ENCODE measurements at regions not wholly inside any gene's neighbourhood (a gene's known extent, or its start where the extent isn't known, plus 50 kb on each side); places are given as distances from the start of the nearest gene placed in this dataset.

- TF ChIP-seq SIN3A (IDR thresholded peaks at IDR 0.05; ENCODE audit: borderline replicate concordance, low read depth, low read length) (no peak), SMC3 (IDR thresholded peaks at IDR 0.05; ENCODE audit: low read depth, low read length) (no peak), MXI1 (IDR thresholded peaks at IDR 0.05; ENCODE audit: low read depth, low read length) (no peak), RFX5 (IDR thresholded peaks at IDR 0.05; ENCODE audit: low read length) (no peak)
These were observed 1052.5 kb upstream of the LCORL start (continued) for GRCh38 chr4:19074036-19074435.

- H3F3A ChIP-seq (replicated peaks; ENCODE audit: insufficient read depth) = no peaks in the 10 kb centered on the region
- DNase-seq = no peak
- WGBS (ENCODE audit: low lambda C conversion rate) = 38% methylated on average over 5 of the region's 5 CpGs
- H3K9me2 ChIP-seq = no peaks in the 10 kb centered on the region
- TF ChIP-seq TEAD4 (IDR thresholded peaks at IDR 0.05; ENCODE audit: borderline replicate concordance, insufficient read depth) (no peak), ELF1 (IDR thresholded peaks at IDR 0.05) (no peak), RXRA (IDR thresholded peaks at IDR 0.05; ENCODE audit: borderline replicate concordance, low read depth) (no peak), JUND (IDR thresholded peaks at IDR 0.05) (no peak), TCF12 (IDR thresholded peaks at IDR 0.05) (no peak), CHD2 (IDR thresholded peaks at IDR 0.05; ENCODE audit: low read length, partially characterized antibody) (no peak), YY1 (IDR thresholded peaks at IDR 0.05; ENCODE audit: low read depth) (no peak), NRF1 (IDR thresholded peaks at IDR 0.05; ENCODE audit: low read depth, low read length) (no peak), FOSL2 (IDR thresholded peaks at IDR 0.05; ENCODE audit: borderline replicate concordance, low read depth) (no peak), SIN3A (IDR thresholded peaks at IDR 0.05; ENCODE audit: borderline replicate concordance, low read depth, low read length) (no peak), MEF2A (IDR thresholded peaks at IDR 0.05; ENCODE audit: borderline replicate concordance, low read depth) (no peak), RCOR1 (IDR thresholded peaks at IDR 0.05; ENCODE audit: low read length) (no peak), FOXM1 (IDR thresholded peaks at IDR 0.05; ENCODE audit: low read depth) (no peak)
- TF ChIP-seq, protein P1, sequence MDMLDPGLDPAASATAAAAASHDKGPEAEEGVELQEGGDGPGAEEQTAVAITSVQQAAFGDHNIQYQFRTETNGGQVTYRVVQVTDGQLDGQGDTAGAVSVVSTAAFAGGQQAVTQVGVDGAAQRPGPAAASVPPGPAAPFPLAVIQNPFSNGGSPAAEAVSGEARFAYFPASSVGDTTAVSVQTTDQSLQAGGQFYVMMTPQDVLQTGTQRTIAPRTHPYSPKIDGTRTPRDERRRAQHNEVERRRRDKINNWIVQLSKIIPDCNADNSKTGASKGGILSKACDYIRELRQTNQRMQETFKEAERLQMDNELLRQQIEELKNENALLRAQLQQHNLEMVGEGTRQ (IDR thresholded peaks at IDR 0.05; ENCODE audit: borderline replicate concordance, low read depth, low read length) = no peak
- TF ChIP-seq, protein P2, sequence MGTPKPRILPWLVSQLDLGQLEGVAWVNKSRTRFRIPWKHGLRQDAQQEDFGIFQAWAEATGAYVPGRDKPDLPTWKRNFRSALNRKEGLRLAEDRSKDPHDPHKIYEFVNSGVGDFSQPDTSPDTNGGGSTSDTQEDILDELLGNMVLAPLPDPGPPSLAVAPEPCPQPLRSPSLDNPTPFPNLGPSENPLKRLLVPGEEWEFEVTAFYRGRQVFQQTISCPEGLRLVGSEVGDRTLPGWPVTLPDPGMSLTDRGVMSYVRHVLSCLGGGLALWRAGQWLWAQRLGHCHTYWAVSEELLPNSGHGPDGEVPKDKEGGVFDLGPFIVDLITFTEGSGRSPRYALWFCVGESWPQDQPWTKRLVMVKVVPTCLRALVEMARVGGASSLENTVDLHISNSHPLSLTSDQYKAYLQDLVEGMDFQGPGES (IDR thresholded peaks at IDR 0.05; ENCODE audit: low read depth, low read length) = no peak
- TF ChIP-seq, protein P3, sequence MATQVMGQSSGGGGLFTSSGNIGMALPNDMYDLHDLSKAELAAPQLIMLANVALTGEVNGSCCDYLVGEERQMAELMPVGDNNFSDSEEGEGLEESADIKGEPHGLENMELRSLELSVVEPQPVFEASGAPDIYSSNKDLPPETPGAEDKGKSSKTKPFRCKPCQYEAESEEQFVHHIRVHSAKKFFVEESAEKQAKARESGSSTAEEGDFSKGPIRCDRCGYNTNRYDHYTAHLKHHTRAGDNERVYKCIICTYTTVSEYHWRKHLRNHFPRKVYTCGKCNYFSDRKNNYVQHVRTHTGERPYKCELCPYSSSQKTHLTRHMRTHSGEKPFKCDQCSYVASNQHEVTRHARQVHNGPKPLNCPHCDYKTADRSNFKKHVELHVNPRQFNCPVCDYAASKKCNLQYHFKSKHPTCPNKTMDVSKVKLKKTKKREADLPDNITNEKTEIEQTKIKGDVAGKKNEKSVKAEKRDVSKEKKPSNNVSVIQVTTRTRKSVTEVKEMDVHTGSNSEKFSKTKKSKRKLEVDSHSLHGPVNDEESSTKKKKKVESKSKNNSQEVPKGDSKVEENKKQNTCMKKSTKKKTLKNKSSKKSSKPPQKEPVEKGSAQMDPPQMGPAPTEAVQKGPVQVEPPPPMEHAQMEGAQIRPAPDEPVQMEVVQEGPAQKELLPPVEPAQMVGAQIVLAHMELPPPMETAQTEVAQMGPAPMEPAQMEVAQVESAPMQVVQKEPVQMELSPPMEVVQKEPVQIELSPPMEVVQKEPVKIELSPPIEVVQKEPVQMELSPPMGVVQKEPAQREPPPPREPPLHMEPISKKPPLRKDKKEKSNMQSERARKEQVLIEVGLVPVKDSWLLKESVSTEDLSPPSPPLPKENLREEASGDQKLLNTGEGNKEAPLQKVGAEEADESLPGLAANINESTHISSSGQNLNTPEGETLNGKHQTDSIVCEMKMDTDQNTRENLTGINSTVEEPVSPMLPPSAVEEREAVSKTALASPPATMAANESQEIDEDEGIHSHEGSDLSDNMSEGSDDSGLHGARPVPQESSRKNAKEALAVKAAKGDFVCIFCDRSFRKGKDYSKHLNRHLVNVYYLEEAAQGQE (IDR thresholded peaks at IDR 0.05; ENCODE audit: low read depth, low read length) = no peak
- no peaks in the 10 kb centered on the region for H4K20me1 ChIP-seq (ENCODE audit: insufficient read depth)
- H3K4me3 ChIP-seq (ENCODE audit: low read depth in 2 of 2, low read length in 1 of 2) = no peak overlapping the region
- H3K27me3 ChIP-seq (ENCODE audit: insufficient read depth) = no peaks in the 10 kb centered on the region
- ChIA-PET CTCF (no interaction called here), POLR2A (no interaction called here)
- H3K9ac ChIP-seq = no peak overlapping the region
- H3K4me1 ChIP-seq (ENCODE audit: control insufficient read depth in 1 of 2, insufficient read depth in 2 of 2, low read depth in 1 of 2, low read length in 1 of 2) = no peaks in the 10 kb centered on the region
- no peaks in the 10 kb centered on the region for H3K36me3 ChIP-seq (replicated peaks in 1 of 2; ENCODE audit: control insufficient read depth in 1 of 2, insufficient read depth in 2 of 2, low read length in 1 of 2)
- no peak overlapping the region for H3K27ac ChIP-seq (ENCODE audit: low read depth in 2 of 2, low read length in 1 of 2)
- H2AFZ ChIP-seq (ENCODE audit: low read depth) = no peak overlapping the region
- H3K9me3 ChIP-seq = no peaks in the 10 kb centered on the region
- H3K79me2 ChIP-seq (ENCODE audit: insufficient read depth) = no peaks in the 10 kb centered on the region
- H3K4me2 ChIP-seq = no peak overlapping the region
These were observed 1042.1 kb upstream of the LCORL start for GRCh38 chr4:19063662-19064061.

Data from SK-N-SH (cell line).